ENCODE measurements at regions not wholly inside any gene's neighbourhood (a gene's known extent, or its start where the extent isn't known, plus 50 kb on each side); places are given as distances from the start of the nearest gene placed in this dataset.

- Mint-ChIP-seq H3K27ac (no peak overlapping the region), H3K27me3 (no peaks in the 10 kb centered on the region), H3K9me3 (ENCODE audit: insufficient read depth) (no peaks in the 10 kb centered on the region), H3K4me3 (no peak overlapping the region), H3K4me1 (no peaks in the 10 kb centered on the region)
- intact Hi-C loops (cut with micrococcal nuclease) = no loop called here
- DNase-seq (no peak), ATAC-seq (ENCODE audit: low read depth) (no peak)
- Histone ChIP-seq H3K9me3 (ENCODE audit: control extremely low read depth in 1 of 3, control insufficient read depth in 2 of 3, insufficient read depth in 1 of 3, low read length in 2 of 3) (peaks cover 0 to 3% (median 0%) of the 10 kb centered on the region in 3 donors), H4K20me1 (ENCODE audit: control insufficient read depth, insufficient read depth, low read length, poor library complexity, severe bottlenecking) (no peaks in the 10 kb centered on the region), H3K4me1 (ENCODE audit: control insufficient read depth in 2 of 2, insufficient read depth in 2 of 2, low read length in 2 of 2) (no peaks in the 10 kb centered on the region), H3K27me3 (replicated peaks in 1 of 4; ENCODE audit: control extremely low read depth in 1 of 4, control insufficient read depth in 3 of 4, insufficient read depth in 4 of 4, low read length in 3 of 4) (no peaks in the 10 kb centered on the region), H3K9ac (ENCODE audit: low read length) (no peak overlapping the region), H2AFZ (ENCODE audit: insufficient read depth, low read depth, low read length, poor library complexity, severe bottlenecking) (no peak overlapping the region), H3K4me3 (ENCODE audit: control extremely low read depth in 1 of 5, extremely low read depth in 1 of 5, insufficient read depth in 1 of 5, low read depth in 2 of 5, low read length in 4 of 5) (no peak overlapping the region), H3K79me2 (ENCODE audit: control insufficient read depth, insufficient read depth, low read length) (no peaks in the 10 kb centered on the region), H3K4me2 (replicated peaks; ENCODE audit: low read depth, low read length, poor library complexity, severe bottlenecking) (no peak overlapping the region), H3K27ac (ENCODE audit: low read length in 2 of 2) (no peak overlapping the region), H3K36me3 (replicated peaks in 1 of 2; ENCODE audit: control extremely low read depth in 1 of 2, control insufficient read depth in 1 of 2, extremely low read depth in 1 of 2, insufficient read depth in 2 of 2, low read length in 1 of 2) (no peaks in the 10 kb centered on the region)
- POLR2A ChIA-PET = no interaction called here
- 67% methylated on average over 1 of the region's 3 CpGs for WGBS (ENCODE audit: insufficient coverage)
- TF ChIP-seq CTCF (IDR thresholded peaks at IDR 0.05) (no peak), EZH2 (IDR thresholded peaks at IDR 0.05; ENCODE audit: borderline replicate concordance, insufficient read depth, low read depth, low read length, poor library complexity, severe bottlenecking) (no peak)
- CTCF ChIA-PET = no interaction called here
Measured at GRCh38 chr12:97751704-97752103, 289.1 kb downstream of the RMST start.

- H3K9me3 ChIP-seq (ENCODE audit: control extremely low read depth in 1 of 3, control insufficient read depth in 2 of 3, insufficient read depth in 1 of 3, low read length in 2 of 3) = peaks cover 0 to 3% (median 0%) of the 10 kb centered on the region in 3 donors
- no peaks in the 10 kb centered on the region for H3K36me3 ChIP-seq (replicated peaks in 1 of 2; ENCODE audit: control extremely low read depth in 1 of 2, control insufficient read depth in 1 of 2, extremely low read depth in 1 of 2, insufficient read depth in 2 of 2, low read length in 1 of 2)
- no peak for DNase-seq
- no peak overlapping the region for H3K27ac Mint-ChIP-seq
- H3K27me3 Mint-ChIP-seq = no peaks in the 10 kb centered on the region
- H3K4me1 ChIP-seq (ENCODE audit: control insufficient read depth in 2 of 2, insufficient read depth in 2 of 2, low read length in 2 of 2) = no peaks in the 10 kb centered on the region
- ChIA-PET POLR2A (no interaction called here), CTCF (no interaction called here)
- ATAC-seq (ENCODE audit: low read depth) = no peak
- no peaks in the 10 kb centered on the region for H3K27me3 ChIP-seq (replicated peaks in 1 of 4; ENCODE audit: control extremely low read depth in 1 of 4, control insufficient read depth in 3 of 4, insufficient read depth in 4 of 4, low read length in 3 of 4)
- no peak overlapping the region for H3K4me3 ChIP-seq (ENCODE audit: control extremely low read depth in 1 of 5, extremely low read depth in 1 of 5, insufficient read depth in 1 of 5, low read depth in 2 of 5, low read length in 4 of 5)
- TF ChIP-seq EZH2 (IDR thresholded peaks at IDR 0.05; ENCODE audit: borderline replicate concordance, insufficient read depth, low read depth, low read length, poor library complexity, severe bottlenecking) = no peak
- TF ChIP-seq CTCF (IDR thresholded peaks at IDR 0.05) = no peak
- H3K4me3 Mint-ChIP-seq = no peak overlapping the region
- no peak overlapping the region for H3K27ac ChIP-seq (ENCODE audit: low read length in 2 of 2)
- no peak overlapping the region for H3K9ac ChIP-seq (ENCODE audit: low read length)
- H3K79me2 ChIP-seq (ENCODE audit: control insufficient read depth, insufficient read depth, low read length) = no peaks in the 10 kb centered on the region
- no peaks in the 10 kb centered on the region for H3K9me3 Mint-ChIP-seq (ENCODE audit: insufficient read depth)
- no peaks in the 10 kb centered on the region for H3K4me1 Mint-ChIP-seq
- H4K20me1 ChIP-seq (ENCODE audit: control insufficient read depth, insufficient read depth, low read length, poor library complexity, severe bottlenecking) = no peaks in the 10 kb centered on the region
- H2AFZ ChIP-seq (ENCODE audit: insufficient read depth, low read depth, low read length, poor library complexity, severe bottlenecking) = no peak overlapping the region
- no peak overlapping the region for H3K4me2 ChIP-seq (replicated peaks; ENCODE audit: low read depth, low read length, poor library complexity, severe bottlenecking)
- intact Hi-C loops (cut with micrococcal nuclease) = no loop called here
Measured at GRCh38 chr12:97752129-97752528, 289.5 kb downstream of the RMST start.
